ENCODE measurements at regions not wholly inside any gene's neighbourhood (a gene's known extent, or its start where the extent isn't known, plus 50 kb on each side); places are given as distances from the start of the nearest gene placed in this dataset.

DNA sequence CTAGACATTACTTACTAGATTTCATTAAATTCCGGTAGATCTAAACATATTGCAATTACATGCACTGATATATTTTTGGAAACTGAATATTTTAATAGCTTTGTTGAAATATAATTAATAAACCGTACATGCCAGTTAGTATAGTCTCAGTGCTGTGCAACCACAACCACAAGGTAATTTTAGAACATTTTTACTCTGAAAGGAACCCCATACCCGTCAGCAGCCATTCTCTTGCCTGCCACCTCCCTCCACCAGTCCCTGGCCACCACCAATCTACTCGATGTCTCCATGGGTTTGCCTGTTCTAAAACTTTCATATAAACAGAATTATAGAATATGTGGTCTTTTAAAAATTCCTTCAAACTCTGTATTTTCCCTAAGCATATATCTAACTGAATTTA lies 293.9 kb downstream of the THBS2 start:
- ChIA-PET CTCF (interaction anchor here (0.8 kb wide), 1 partner anchor 1570 kb away, joined by 4 read pairs; no protein-coding TSS in a partner anchor), POLR2A (no interaction called here)
- no peak overlapping the region for H2AFZ ChIP-seq (ENCODE audit: low read depth)

DNA sequence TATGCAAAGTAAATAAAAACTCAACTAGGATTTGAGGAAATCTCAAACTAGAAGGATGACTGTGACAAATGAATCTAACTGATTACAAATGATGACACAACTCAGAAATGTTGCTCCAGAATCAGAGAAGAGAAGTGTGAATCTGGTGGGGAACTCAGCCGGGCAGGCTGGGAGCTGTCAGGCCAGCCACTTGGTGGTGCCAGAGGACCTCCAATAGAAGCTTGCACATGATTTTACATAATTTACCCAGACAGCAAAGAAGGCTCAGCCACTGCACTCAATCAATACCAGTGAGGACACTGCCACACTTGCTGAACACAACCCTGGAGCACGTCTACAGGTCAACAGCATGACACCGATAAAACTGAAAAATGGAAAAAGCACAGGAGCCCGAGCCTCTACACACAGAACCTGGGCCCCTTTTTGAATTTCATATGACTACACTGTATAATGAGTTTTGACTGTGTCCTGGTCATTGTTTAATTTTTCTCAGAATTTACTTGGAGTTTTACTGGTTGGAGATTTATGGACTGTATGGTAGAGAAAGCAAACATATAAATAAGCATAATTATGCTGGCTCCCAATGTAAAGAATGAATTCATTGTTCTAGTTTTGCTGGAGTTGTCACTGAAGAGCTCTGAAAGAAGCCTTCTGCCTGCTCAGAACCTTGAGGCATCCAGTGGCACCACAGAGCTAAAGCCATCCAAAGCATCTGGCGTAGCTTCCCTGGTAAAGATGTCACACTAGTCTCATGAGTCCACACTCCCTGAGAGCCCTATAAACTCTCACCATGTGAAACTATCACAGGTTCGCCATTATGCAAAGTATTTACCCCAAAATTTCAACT lies 296.5 kb downstream of the THBS2 start:
- Histone ChIP-seq H3K4me3 (ENCODE audit: low read depth in 2 of 2, low read length in 1 of 2) (peak overlapping the region in 1 of 2 experiments; percentile 25; a peak in 1 of 4 replicates), H4K20me1 (ENCODE audit: insufficient read depth) (no peaks in the 10 kb centered on the region), H3K4me2 (no peak overlapping the region), H3K79me2 (ENCODE audit: insufficient read depth) (no peaks in the 10 kb centered on the region), H3F3A (replicated peaks; ENCODE audit: insufficient read depth) (no peaks in the 10 kb centered on the region), H3K9ac (no peak overlapping the region), H2AFZ (ENCODE audit: low read depth) (peak overlapping the region; percentile 16; the same call in 1 of the 2 replicates), H3K9me3 (no peaks in the 10 kb centered on the region), H3K27ac (ENCODE audit: low read depth in 2 of 2, low read length in 1 of 2) (no peak overlapping the region), H3K9me2 (no peaks in the 10 kb centered on the region), H3K27me3 (ENCODE audit: insufficient read depth) (no peaks in the 10 kb centered on the region), H3K4me1 (ENCODE audit: control insufficient read depth in 1 of 2, insufficient read depth in 2 of 2, low read depth in 1 of 2, low read length in 1 of 2) (no peaks in the 10 kb centered on the region), H3K36me3 (replicated peaks in 1 of 2; ENCODE audit: control insufficient read depth in 1 of 2, insufficient read depth in 2 of 2, low read length in 1 of 2) (no peaks in the 10 kb centered on the region)
- WGBS (ENCODE audit: low lambda C conversion rate), result 28% methylated on average over 6 of the region's 6 CpGs
- POLR2A ChIA-PET, result no interaction called here
- DNase-seq, result peak; percentile 77
- CTCF ChIA-PET, result interaction anchor here (0.6 to 2.2 kb wide), 25 partner anchors 8 to 1574 kb away, joined by 3 to 15 read pairs (median 4); no protein-coding TSS in a partner anchor
- TF ChIP-seq TEAD4 (IDR thresholded peaks at IDR 0.05; ENCODE audit: borderline replicate concordance, insufficient read depth) (no peak), SMC3 (IDR thresholded peaks at IDR 0.05; ENCODE audit: low read depth, low read length) (peak; percentile 86), FOSL2 (IDR thresholded peaks at IDR 0.05; ENCODE audit: borderline replicate concordance, low read depth) (no peak), RAD21 (IDR thresholded peaks at IDR 0.05; ENCODE audit: low read length) (peak; percentile 93)
- TF ChIP-seq, protein P1, sequence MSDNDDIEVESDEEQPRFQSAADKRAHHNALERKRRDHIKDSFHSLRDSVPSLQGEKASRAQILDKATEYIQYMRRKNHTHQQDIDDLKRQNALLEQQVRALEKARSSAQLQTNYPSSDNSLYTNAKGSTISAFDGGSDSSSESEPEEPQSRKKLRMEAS (IDR thresholded peaks at IDR 0.05; ENCODE audit: low read depth), result 0 out of 2 replicates have a peak, but pooled peaks have one; percentile 17
- TF ChIP-seq, protein P2, sequence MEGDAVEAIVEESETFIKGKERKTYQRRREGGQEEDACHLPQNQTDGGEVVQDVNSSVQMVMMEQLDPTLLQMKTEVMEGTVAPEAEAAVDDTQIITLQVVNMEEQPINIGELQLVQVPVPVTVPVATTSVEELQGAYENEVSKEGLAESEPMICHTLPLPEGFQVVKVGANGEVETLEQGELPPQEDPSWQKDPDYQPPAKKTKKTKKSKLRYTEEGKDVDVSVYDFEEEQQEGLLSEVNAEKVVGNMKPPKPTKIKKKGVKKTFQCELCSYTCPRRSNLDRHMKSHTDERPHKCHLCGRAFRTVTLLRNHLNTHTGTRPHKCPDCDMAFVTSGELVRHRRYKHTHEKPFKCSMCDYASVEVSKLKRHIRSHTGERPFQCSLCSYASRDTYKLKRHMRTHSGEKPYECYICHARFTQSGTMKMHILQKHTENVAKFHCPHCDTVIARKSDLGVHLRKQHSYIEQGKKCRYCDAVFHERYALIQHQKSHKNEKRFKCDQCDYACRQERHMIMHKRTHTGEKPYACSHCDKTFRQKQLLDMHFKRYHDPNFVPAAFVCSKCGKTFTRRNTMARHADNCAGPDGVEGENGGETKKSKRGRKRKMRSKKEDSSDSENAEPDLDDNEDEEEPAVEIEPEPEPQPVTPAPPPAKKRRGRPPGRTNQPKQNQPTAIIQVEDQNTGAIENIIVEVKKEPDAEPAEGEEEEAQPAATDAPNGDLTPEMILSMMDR (IDR thresholded peaks at IDR 0.05), result peak; percentile 91
- TF ChIP-seq, protein P3, sequence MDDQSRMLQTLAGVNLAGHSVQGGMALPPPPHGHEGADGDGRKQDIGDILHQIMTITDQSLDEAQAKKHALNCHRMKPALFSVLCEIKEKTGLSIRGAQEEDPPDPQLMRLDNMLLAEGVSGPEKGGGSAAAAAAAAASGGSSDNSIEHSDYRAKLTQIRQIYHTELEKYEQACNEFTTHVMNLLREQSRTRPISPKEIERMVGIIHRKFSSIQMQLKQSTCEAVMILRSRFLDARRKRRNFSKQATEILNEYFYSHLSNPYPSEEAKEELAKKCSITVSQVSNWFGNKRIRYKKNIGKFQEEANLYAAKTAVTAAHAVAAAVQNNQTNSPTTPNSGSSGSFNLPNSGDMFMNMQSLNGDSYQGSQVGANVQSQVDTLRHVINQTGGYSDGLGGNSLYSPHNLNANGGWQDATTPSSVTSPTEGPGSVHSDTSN (IDR thresholded peaks at IDR 0.05), result peak; percentile 29; the same call in 1 of the 2 replicates

More for the DNA sequence above, 293.9 kb downstream of the THBS2 start:
- Histone ChIP-seq H3K36me3 (replicated peaks in 1 of 2; ENCODE audit: control insufficient read depth in 1 of 2, insufficient read depth in 2 of 2, low read length in 1 of 2) (no peaks in the 10 kb centered on the region), H3K27ac (ENCODE audit: low read depth in 2 of 2, low read length in 1 of 2) (no peak overlapping the region), H3K9me3 (no peaks in the 10 kb centered on the region), H3K4me1 (ENCODE audit: control insufficient read depth in 1 of 2, insufficient read depth in 2 of 2, low read depth in 1 of 2, low read length in 1 of 2) (no peaks in the 10 kb centered on the region; a peak in 1 of 4 replicates), H3K9ac (no peak overlapping the region), H3K79me2 (ENCODE audit: insufficient read depth) (no peaks in the 10 kb centered on the region), H3F3A (replicated peaks; ENCODE audit: insufficient read depth) (no peaks in the 10 kb centered on the region), H3K9me2 (no peaks in the 10 kb centered on the region), H3K27me3 (ENCODE audit: insufficient read depth) (no peaks in the 10 kb centered on the region), H4K20me1 (ENCODE audit: insufficient read depth) (no peaks in the 10 kb centered on the region), H3K4me3 (ENCODE audit: low read depth in 2 of 2, low read length in 1 of 2) (no peak overlapping the region), H3K4me2 (no peak overlapping the region)
- 51% methylated on average over 4 of the region's 4 CpGs for WGBS (ENCODE audit: low lambda C conversion rate)
- no peak for DNase-seq
- TF ChIP-seq, protein P4, sequence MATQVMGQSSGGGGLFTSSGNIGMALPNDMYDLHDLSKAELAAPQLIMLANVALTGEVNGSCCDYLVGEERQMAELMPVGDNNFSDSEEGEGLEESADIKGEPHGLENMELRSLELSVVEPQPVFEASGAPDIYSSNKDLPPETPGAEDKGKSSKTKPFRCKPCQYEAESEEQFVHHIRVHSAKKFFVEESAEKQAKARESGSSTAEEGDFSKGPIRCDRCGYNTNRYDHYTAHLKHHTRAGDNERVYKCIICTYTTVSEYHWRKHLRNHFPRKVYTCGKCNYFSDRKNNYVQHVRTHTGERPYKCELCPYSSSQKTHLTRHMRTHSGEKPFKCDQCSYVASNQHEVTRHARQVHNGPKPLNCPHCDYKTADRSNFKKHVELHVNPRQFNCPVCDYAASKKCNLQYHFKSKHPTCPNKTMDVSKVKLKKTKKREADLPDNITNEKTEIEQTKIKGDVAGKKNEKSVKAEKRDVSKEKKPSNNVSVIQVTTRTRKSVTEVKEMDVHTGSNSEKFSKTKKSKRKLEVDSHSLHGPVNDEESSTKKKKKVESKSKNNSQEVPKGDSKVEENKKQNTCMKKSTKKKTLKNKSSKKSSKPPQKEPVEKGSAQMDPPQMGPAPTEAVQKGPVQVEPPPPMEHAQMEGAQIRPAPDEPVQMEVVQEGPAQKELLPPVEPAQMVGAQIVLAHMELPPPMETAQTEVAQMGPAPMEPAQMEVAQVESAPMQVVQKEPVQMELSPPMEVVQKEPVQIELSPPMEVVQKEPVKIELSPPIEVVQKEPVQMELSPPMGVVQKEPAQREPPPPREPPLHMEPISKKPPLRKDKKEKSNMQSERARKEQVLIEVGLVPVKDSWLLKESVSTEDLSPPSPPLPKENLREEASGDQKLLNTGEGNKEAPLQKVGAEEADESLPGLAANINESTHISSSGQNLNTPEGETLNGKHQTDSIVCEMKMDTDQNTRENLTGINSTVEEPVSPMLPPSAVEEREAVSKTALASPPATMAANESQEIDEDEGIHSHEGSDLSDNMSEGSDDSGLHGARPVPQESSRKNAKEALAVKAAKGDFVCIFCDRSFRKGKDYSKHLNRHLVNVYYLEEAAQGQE (IDR thresholded peaks at IDR 0.05; ENCODE audit: low read depth, low read length), result no peak
- no peak for TF ChIP-seq FOSL2 (IDR thresholded peaks at IDR 0.05; ENCODE audit: borderline replicate concordance, low read depth)
- no peak for TF ChIP-seq NRF1 (IDR thresholded peaks at IDR 0.05; ENCODE audit: low read depth, low read length)
